ENCODE measurements at regions not wholly inside any gene's neighbourhood (a gene's known extent, or its start where the extent isn't known, plus 50 kb on each side); places are given as distances from the start of the nearest gene placed in this dataset.

DNA sequence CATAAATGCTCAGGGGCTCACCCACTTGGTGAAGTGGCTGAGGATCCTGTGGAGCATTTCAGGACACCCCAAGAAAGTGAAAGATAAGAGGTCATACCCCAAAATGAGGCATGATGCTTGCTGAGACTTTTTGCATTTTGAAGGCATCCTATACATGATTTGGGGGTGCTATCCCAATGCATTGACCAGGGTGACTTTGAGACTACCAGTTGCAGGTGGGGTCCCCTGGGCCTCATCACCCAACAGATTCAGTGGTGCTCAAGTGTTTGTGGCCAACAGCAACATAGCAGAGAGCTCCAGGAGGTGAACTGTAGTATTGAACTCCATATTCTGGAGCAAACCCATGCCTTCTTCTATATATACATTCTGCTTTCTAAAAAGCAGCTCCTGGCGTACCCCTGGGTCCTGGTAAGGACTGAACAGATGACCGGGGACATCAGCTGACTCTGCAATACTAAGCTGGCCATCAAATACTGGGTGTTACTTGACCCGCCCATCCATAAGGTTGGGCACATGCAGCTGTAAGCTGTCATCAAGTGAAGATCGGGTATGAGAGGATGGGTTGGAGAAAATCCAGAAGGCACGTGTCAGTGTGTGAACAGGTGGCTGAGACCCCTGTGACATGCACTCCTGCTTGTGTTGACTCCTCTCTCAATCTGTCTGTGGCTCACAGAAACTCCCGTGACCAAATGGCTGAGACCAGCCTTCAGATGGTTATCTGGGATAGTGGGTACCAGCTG is 143.3 kb downstream of the KLF13 start:
- H3K36me3 ChIP-seq (ENCODE audit: control insufficient read depth, insufficient read depth, low read length) = no peaks in the 10 kb centered on the region
- TF ChIP-seq, protein P1, sequence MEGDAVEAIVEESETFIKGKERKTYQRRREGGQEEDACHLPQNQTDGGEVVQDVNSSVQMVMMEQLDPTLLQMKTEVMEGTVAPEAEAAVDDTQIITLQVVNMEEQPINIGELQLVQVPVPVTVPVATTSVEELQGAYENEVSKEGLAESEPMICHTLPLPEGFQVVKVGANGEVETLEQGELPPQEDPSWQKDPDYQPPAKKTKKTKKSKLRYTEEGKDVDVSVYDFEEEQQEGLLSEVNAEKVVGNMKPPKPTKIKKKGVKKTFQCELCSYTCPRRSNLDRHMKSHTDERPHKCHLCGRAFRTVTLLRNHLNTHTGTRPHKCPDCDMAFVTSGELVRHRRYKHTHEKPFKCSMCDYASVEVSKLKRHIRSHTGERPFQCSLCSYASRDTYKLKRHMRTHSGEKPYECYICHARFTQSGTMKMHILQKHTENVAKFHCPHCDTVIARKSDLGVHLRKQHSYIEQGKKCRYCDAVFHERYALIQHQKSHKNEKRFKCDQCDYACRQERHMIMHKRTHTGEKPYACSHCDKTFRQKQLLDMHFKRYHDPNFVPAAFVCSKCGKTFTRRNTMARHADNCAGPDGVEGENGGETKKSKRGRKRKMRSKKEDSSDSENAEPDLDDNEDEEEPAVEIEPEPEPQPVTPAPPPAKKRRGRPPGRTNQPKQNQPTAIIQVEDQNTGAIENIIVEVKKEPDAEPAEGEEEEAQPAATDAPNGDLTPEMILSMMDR (IDR thresholded peaks at IDR 0.05; ENCODE audit: insufficient read depth, low read length, severe bottlenecking) = no peak
- no peak overlapping the region for H3K4me3 ChIP-seq (ENCODE audit: low read depth, low read length)
- H3K27me3 ChIP-seq (ENCODE audit: control insufficient read depth, insufficient read depth, low read length) = no peaks in the 10 kb centered on the region
- DNase-seq (ENCODE audit: low read depth) (no peak), FAIRE-seq (peak; percentile 40)

DNA sequence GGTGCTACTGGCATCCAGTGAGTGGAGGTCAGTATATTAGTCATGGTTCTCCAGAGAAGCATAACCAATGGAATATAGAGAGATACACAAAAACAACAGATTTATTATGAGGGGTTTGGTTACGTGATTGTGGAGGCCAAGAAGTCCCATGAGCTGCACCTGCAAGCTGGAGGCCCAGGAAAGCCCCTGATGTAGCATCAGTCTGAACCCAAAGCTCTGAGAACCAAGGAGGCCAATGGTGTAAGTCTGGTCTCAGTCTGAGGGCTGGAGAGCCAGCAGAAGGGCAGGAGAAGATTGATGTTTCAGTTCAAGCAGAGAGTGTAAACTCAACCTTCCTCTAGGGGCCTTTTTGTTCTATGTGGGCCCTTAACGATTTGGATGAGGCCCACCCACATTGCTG is 144.1 kb downstream of the KLF13 start:
- H3K27me3 ChIP-seq (ENCODE audit: control insufficient read depth, insufficient read depth, low read length) = no peaks in the 10 kb centered on the region
- TF ChIP-seq, protein P1 (IDR thresholded peaks at IDR 0.05; ENCODE audit: insufficient read depth, low read length, severe bottlenecking) = no peak
- no peak for FAIRE-seq
- no peaks in the 10 kb centered on the region for H3K36me3 ChIP-seq (ENCODE audit: control insufficient read depth, insufficient read depth, low read length)
- DNase-seq (ENCODE audit: low read depth) = no peak
- H3K4me3 ChIP-seq (ENCODE audit: low read depth, low read length) = no peak overlapping the region

DNA sequence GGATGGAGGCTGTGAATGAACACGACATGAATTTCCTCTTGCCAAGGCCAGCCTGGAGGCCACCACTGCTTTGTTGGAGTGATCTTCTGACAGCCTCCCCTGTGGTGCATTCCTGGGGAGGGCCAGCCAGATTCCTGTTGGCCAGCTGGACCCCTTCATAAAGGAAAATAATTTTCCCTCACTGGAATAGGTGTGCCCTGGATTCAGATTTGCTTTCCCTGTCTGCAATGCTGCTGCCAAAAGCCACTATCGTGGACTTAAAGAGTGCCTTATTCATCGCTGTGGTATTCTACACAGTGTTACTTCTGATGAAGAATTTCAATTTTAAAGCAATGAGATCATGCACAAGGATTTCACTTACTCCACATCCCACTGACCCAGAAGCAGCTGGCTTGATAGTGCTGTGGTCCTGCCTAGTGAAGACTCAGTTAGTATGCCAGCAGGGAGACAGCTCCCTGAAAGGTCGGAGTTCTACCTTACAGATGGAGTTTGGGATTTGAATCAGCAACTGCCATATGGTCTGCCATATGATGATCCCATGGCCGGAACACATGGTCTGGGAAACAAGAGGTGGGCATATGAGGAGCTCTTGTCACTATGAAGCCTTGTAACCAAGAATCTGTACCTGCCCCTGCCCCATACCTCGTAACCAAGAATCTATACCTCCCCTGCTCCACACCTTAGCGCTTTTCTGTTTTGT is 145.2 kb downstream of the KLF13 start:
- Histone ChIP-seq H3K4me3 (ENCODE audit: low read depth, low read length) (no peak overlapping the region), H3K27me3 (ENCODE audit: control insufficient read depth, insufficient read depth, low read length) (no peaks in the 10 kb centered on the region), H3K36me3 (ENCODE audit: control insufficient read depth, insufficient read depth, low read length) (no peaks in the 10 kb centered on the region)
- FAIRE-seq (no peak), DNase-seq (ENCODE audit: low read depth) (peak; percentile 67)
- TF ChIP-seq, protein P1 (IDR thresholded peaks at IDR 0.05; ENCODE audit: insufficient read depth, low read length, severe bottlenecking) = no peak

DNA sequence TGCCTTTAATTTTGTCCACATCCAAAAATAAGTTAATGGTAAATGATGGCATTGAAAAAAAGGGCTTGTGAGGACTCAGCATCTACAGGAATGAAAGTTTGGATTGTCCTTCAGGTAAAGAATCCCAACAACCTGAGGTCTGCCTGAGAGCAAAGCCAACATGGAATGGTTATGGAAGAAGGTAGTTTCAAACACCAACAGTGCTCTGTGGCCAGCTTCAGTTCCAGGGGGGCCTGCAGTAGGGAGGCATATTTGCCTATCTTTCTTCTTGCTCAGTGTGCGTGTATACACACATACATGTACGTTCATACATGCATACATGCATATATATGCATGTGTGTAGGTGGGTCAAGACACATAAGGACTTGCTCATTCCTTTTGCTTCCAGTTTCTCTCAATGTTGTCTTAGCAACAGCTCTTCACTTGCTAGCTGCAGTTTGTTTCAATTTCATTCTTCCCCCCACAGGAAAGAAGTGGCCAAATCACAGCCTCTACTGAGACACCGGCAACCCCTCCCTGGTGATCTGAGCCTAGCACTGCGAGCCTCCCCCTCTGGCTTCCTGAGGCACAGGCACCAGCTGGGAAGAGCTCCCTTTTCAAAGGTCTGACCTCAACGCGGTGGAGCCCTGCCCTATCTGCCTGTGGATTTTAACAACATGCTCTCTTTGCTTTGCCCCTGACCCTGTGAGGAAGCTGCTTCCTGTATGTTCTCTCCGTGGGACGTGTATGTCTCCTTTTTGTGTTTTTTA is 146.2 kb downstream of the KLF13 start:
- FAIRE-seq (peak; percentile 64), DNase-seq (ENCODE audit: low read depth) (no peak)
- Histone ChIP-seq H3K27me3 (ENCODE audit: control insufficient read depth, insufficient read depth, low read length) (no peaks in the 10 kb centered on the region), H3K4me3 (ENCODE audit: low read depth, low read length) (no peak overlapping the region), H3K36me3 (ENCODE audit: control insufficient read depth, insufficient read depth, low read length) (no peaks in the 10 kb centered on the region)
- TF ChIP-seq, protein P1 (IDR thresholded peaks at IDR 0.05; ENCODE audit: insufficient read depth, low read length, severe bottlenecking) = no peak

DNA sequence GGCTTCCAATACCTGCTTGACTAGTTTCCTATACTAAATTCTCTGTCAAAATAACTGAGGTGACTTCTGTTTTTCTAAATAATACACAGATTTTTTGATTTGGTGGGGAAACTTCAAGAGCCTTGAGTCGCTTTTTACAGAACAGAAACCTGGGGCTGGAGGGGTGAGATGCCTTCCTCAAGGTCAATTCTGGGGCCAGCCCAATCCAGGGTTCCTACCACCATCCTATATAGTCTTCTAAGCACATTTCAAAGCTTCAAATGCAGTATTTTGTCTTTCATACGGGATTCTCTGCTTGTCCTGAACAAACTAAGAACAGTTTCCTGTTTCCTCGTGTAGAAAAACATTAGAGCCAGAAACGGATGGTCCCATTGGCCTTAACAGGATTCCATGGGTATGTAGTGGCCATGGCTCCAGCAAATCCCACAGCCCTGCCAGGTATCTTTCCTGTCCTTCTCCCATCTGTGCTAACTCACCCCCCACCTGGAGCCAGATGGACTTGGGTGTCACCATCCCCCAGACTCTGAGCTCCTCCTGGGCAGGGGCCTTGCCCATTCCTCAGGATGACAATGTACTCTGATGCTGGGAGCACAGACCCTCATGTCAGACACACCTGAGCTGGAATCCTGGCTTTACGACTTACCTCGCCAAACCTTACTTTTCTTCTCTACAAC is 146.9 kb downstream of the KLF13 start:
- TF ChIP-seq, protein P1 (IDR thresholded peaks at IDR 0.05; ENCODE audit: insufficient read depth, low read length, severe bottlenecking) = no peak
- FAIRE-seq (no peak), DNase-seq (ENCODE audit: low read depth) (no peak)
- no peaks in the 10 kb centered on the region for H3K27me3 ChIP-seq (ENCODE audit: control insufficient read depth, insufficient read depth, low read length)
- no peak overlapping the region for H3K4me3 ChIP-seq (ENCODE audit: low read depth, low read length)
- H3K36me3 ChIP-seq (ENCODE audit: control insufficient read depth, insufficient read depth, low read length) = no peaks in the 10 kb centered on the region
